DOHH2 (cell line): ENCODE measurements at regions not wholly inside any gene's neighbourhood (a gene's known extent, or its start where the extent isn't known, plus 50 kb on each side); places are given as distances from the start of the nearest gene placed in this dataset.

Experiments
- H3F3A ChIP-seq: fragments of 200-600 bp; sonication (generic), shearing (Covaris generic); 2 replicates; pipeline ENCODE4 v1.6.0; 2016; ENCODE audit warnings: antibody characterized with exemption, mild to moderate bottlenecking; ENCODE audit not compliant: control insufficient read depth, insufficient read depth
- H3K27ac ChIP-seq: fragments of 200-600 bp; sonication (generic); 2 replicates; pipeline ENCODE4 v1.5.1; 2014; ENCODE audit warnings: low read depth, mild to moderate bottlenecking, low read length, moderate library complexity
- H3K27me3 ChIP-seq: fragments of 200-600 bp; sonication (generic); 2 replicates; pipeline ENCODE4 v1.6.1; 2014; ENCODE audit warnings: mild to moderate bottlenecking, low read length, mixed read lengths; ENCODE audit not compliant: control insufficient read depth
- H3K36me3 ChIP-seq: fragments of 200-600 bp; sonication (generic); 2 replicates; pipeline ENCODE4 v1.6.1; 2014; ENCODE audit warnings: mild to moderate bottlenecking, low read length, moderate library complexity, mixed read lengths; ENCODE audit not compliant: control insufficient read depth
- H3K4me1 ChIP-seq: fragments of 200-600 bp; sonication (generic); 2 replicates; pipeline ENCODE4 v1.6.1; 2014; ENCODE audit warnings: mild to moderate bottlenecking, low read length, mixed read lengths; ENCODE audit not compliant: control insufficient read depth
- H3K4me2 ChIP-seq: fragments of 200-600 bp; sonication (generic); 2 replicates; pipeline ENCODE4 v1.6.0; 2014; ENCODE audit warnings: mild to moderate bottlenecking, low read length, moderate library complexity
- H3K4me3 ChIP-seq: fragments of 200-600 bp; sonication (generic); 2 replicates; pipeline ENCODE4 v1.5.1; 2014; ENCODE audit warnings: mild to moderate bottlenecking, low read length, mixed read lengths
- H3K79me2 ChIP-seq: fragments of 200-600 bp; sonication (generic); 2 replicates; pipeline ENCODE4 v1.6.1; 2014; ENCODE audit warnings: mild to moderate bottlenecking, low read length, mixed read lengths; ENCODE audit not compliant: control insufficient read depth
- H3K9me2 ChIP-seq: fragments of 200-600 bp; sonication (generic); replicated peaks from 2 replicates; pipeline ENCODE4 v1.6.1; 2014; ENCODE audit warnings: mild to moderate bottlenecking, low read length, mixed read lengths; ENCODE audit not compliant: control insufficient read depth
- H3K9me3 ChIP-seq: fragments of 200-600 bp; sonication (generic); 2 replicates; pipeline ENCODE4 v1.6.1; 2014; ENCODE audit warnings: antibody characterized with exemption, low read length, mixed read lengths; ENCODE audit not compliant: control insufficient read depth, insufficient read depth
- H4K20me1 ChIP-seq: fragments of 200-600 bp; sonication (generic); 2 replicates; pipeline ENCODE4 v1.6.0; 2014; ENCODE audit warnings: low read depth, mild to moderate bottlenecking, antibody characterized with exemption, low read length, moderate library complexity; ENCODE audit not compliant: control insufficient read depth, insufficient read depth
- EZH2phosphoT487 ChIP-seq: fragments of 200-600 bp; sonication (generic); IDR thresholded peaks from 2 replicates; pipeline ENCODE4 v1.6.1; 2017; ENCODE audit warnings: borderline replicate concordance, mild to moderate bottlenecking, antibody characterized with exemption, low read length, moderate library complexity, mixed read lengths
- TF ChIP-seq, protein P1 (sequence below): fragments of 200-600 bp; sonication (generic); IDR thresholded peaks from one replicate; pipeline ENCODE4 v1.5.1; 2014; ENCODE audit warnings: antibody characterized with exemption, mild to moderate bottlenecking, low read depth, low read length; ENCODE audit not compliant: poor library complexity, severe bottlenecking

DNA sequence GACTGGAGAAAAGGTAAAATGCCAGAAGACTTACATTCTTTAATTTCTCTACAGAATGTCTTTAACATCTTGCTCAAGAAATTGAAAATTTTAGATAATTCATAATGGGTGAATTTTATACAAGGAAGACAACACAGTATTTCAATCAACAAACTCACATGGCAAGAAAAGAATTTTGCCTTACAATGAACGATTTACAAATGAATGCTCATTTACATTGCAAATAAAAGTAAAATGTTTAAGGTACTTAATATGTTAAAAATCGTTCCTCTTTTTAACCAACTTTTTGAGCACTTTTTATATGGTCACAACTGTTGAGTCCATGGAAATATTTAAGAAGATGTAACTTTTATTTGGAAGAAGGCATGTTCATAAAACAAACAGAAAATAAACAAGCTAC is 174.8 kb upstream of the UBE2E2 start:
- Histone ChIP-seq H3K9me2 (no peaks in the 10 kb centered on the region), H3K79me2 (no peaks in the 10 kb centered on the region), H3K27me3 (no peaks in the 10 kb centered on the region), H3K4me3 (no peak overlapping the region), H3K4me2 (no peak overlapping the region), H4K20me1 (no peaks in the 10 kb centered on the region), H3K27ac (no peak overlapping the region), H3K4me1 (no peaks in the 10 kb centered on the region), H3K9me3 (no peaks in the 10 kb centered on the region), H3F3A (no peaks in the 10 kb centered on the region), H3K36me3 (no peaks in the 10 kb centered on the region)
- TF ChIP-seq EZH2phosphoT487: no peak
- TF ChIP-seq, protein P1, sequence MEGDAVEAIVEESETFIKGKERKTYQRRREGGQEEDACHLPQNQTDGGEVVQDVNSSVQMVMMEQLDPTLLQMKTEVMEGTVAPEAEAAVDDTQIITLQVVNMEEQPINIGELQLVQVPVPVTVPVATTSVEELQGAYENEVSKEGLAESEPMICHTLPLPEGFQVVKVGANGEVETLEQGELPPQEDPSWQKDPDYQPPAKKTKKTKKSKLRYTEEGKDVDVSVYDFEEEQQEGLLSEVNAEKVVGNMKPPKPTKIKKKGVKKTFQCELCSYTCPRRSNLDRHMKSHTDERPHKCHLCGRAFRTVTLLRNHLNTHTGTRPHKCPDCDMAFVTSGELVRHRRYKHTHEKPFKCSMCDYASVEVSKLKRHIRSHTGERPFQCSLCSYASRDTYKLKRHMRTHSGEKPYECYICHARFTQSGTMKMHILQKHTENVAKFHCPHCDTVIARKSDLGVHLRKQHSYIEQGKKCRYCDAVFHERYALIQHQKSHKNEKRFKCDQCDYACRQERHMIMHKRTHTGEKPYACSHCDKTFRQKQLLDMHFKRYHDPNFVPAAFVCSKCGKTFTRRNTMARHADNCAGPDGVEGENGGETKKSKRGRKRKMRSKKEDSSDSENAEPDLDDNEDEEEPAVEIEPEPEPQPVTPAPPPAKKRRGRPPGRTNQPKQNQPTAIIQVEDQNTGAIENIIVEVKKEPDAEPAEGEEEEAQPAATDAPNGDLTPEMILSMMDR: no peak

DNA sequence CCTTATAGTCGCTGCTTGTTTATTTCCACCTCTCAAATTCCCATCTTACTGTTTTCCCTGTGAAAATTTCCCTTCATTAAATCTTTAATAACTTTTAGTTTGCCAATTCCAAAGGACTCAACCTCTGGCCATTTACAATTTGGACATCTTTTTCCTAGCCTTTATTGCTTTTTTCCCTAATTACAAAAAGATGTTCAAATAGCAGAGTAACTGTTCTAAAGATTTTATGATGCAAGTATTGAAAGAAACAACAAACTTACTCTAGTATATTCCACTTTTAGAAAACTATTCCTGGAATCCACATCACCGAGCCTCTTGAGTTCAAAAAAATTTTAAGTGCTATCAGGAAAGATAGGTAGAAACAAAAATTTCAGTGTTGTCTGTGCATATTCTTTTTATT is 174.1 kb upstream of the UBE2E2 start:
- H3K36me3 ChIP-seq: no peaks in the 10 kb centered on the region
- H3K4me1 ChIP-seq: no peaks in the 10 kb centered on the region
- H4K20me1 ChIP-seq: no peaks in the 10 kb centered on the region
- TF ChIP-seq EZH2phosphoT487: no peak
- TF ChIP-seq, protein P1: no peak
- H3K9me3 ChIP-seq: no peaks in the 10 kb centered on the region
- no peaks in the 10 kb centered on the region for H3K9me2 ChIP-seq
- H3K79me2 ChIP-seq: no peaks in the 10 kb centered on the region
- no peaks in the 10 kb centered on the region for H3F3A ChIP-seq
- H3K27ac ChIP-seq: no peak overlapping the region
- no peaks in the 10 kb centered on the region for H3K27me3 ChIP-seq
- H3K4me2 ChIP-seq: no peak overlapping the region
- H3K4me3 ChIP-seq: no peak overlapping the region

- Histone ChIP-seq H3K79me2 (no peaks in the 10 kb centered on the region), H3F3A (no peaks in the 10 kb centered on the region), H3K4me2 (no peak overlapping the region), H3K4me3 (no peak overlapping the region), H3K27ac (no peak overlapping the region), H3K9me2 (no peaks in the 10 kb centered on the region), H3K36me3 (no peaks in the 10 kb centered on the region), H3K4me1 (no peaks in the 10 kb centered on the region), H3K9me3 (no peaks in the 10 kb centered on the region), H3K27me3 (0 out of 2 replicates have a peak, but pooled peaks cover 2% of the 10 kb centered on the region), H4K20me1 (no peaks in the 10 kb centered on the region)
- TF ChIP-seq, protein P1: no peak
- TF ChIP-seq EZH2phosphoT487: no peak
These were observed 167.0 kb upstream of the UBE2E2 start for GRCh38 chr3:23035927-23036640.
